KMS-11 (cell line): ENCODE measurements at regions not wholly inside any gene's neighbourhood (a gene's known extent, or its start where the extent isn't known, plus 50 kb on each side); places are given as distances from the start of the nearest gene placed in this dataset.

Source experiments
- H2AFZ ChIP-seq: fragments of 200-600 bp; sonication (generic); 2 replicates; pipeline ENCODE4 v1.6.1; 2016; ENCODE audit warnings: antibody characterized with exemption, mixed run types, low read depth
- H3K27ac ChIP-seq: fragments of 200-600 bp; sonication (generic); 2 replicates; pipeline ENCODE4 v1.6.1; 2016; ENCODE audit warnings: mild to moderate bottlenecking, mixed run types
- H3K27me3 ChIP-seq: fragments of 200-600 bp; sonication (generic); 2 replicates; pipeline ENCODE4 v1.6.1; 2017; ENCODE audit warnings: mild to moderate bottlenecking, low read depth, mixed run types, moderate library complexity; ENCODE audit not compliant: insufficient read depth
- H3K36me3 ChIP-seq: fragments of 200-600 bp; sonication (generic); 2 replicates; pipeline ENCODE4 v1.6.1; 2017; ENCODE audit warnings: mild to moderate bottlenecking, mixed run types; ENCODE audit not compliant: insufficient read depth
- H3K4me1 ChIP-seq: fragments of 200-600 bp; sonication (generic); 2 replicates; pipeline ENCODE4 v1.6.1; 2016; ENCODE audit warnings: mild to moderate bottlenecking, low read depth, mixed run types; ENCODE audit not compliant: poor library complexity, severe bottlenecking
- H3K4me2 ChIP-seq: fragments of 200-600 bp; sonication (generic); 2 replicates; pipeline ENCODE4 v1.7.0; 2016; ENCODE audit warnings: mild to moderate bottlenecking, mixed run types
- H3K4me3 ChIP-seq: fragments of 200-600 bp; sonication (generic); IDR thresholded peaks from 2 replicates; pipeline ENCODE4 v1.6.1; 2017; ENCODE audit warnings: low read depth, low read length, mixed read lengths; ENCODE audit not compliant: insufficient read depth
- H3K79me2 ChIP-seq: fragments of 200-600 bp; sonication (generic); 2 replicates; pipeline ENCODE4 v1.6.1; 2016; ENCODE audit warnings: low read depth, mixed run types; ENCODE audit not compliant: insufficient read depth
- H3K9ac ChIP-seq: fragments of 200-600 bp; sonication (generic); 2 replicates; pipeline ENCODE4 v1.6.1; 2016; ENCODE audit warnings: mild to moderate bottlenecking, mixed run types
- H4K20me1 ChIP-seq: fragments of 200-600 bp; sonication (generic); 2 replicates; pipeline ENCODE4 v1.6.1; 2016; ENCODE audit warnings: mild to moderate bottlenecking, mixed run types; ENCODE audit not compliant: insufficient read depth
- CTCF ChIP-seq: fragments of 200-600 bp; sonication (generic); conservative IDR thresholded peaks from 2 replicates; pipeline ENCODE4 v1.6.1; 2017; ENCODE audit warnings: low read depth, mild to moderate bottlenecking, antibody characterized with exemption, low read length, moderate library complexity, mixed read lengths

DNA sequence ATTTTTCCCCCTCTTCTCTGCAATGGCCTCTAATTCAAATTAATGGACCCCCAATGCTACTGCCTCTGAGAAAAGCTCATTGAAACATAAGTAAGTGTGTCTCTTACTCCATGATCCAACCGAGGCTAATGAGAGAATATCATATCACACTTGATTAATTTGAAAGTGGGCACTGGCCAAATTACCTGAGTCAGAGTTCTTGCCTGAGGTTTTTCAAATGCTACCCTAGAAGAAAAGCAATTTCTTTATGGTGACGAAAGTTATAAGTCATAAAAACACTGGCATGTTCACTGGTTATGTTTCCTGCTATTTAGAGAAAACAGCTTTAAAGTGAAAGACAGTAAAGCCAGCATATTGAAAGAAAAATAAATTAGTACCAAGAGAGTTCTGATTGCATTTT is 368.8 kb upstream of the TMPRSS15 start:
- Histone ChIP-seq H3K4me3 (no peak overlapping the region), H3K36me3 (no peaks in the 10 kb centered on the region), H3K4me1 (no peaks in the 10 kb centered on the region), H3K79me2 (no peaks in the 10 kb centered on the region), H4K20me1 (no peaks in the 10 kb centered on the region), H3K4me2 (no peak overlapping the region), H2AFZ (no peak overlapping the region), H3K27ac (no peak overlapping the region), H3K27me3 (no peaks in the 10 kb centered on the region), H3K9ac (no peak overlapping the region)
- no peak for TF ChIP-seq CTCF

DNA sequence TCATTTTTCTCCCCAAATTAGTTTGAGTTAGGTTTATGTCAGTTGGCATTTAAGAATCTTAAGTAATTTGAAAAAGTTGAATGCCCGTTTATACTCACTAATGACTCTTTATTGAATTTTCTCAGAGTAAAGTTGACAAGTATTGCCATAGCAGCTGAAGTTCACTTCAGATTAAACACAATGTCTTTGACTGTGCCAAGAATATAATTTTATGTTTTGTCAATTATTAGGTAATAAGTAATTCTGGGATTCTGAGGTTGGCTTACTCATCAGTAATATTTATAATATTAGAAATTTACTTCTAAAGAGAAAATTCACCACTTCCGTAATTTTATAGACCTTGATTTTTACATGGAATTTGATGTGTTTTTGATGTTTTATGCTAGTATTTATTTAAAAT is 369.3 kb upstream of the TMPRSS15 start:
- H3K36me3 ChIP-seq = no peaks in the 10 kb centered on the region
- TF ChIP-seq CTCF = no peak
- no peak overlapping the region for H3K4me2 ChIP-seq
- no peak overlapping the region for H3K9ac ChIP-seq
- no peaks in the 10 kb centered on the region for H4K20me1 ChIP-seq
- no peaks in the 10 kb centered on the region for H3K27me3 ChIP-seq
- no peaks in the 10 kb centered on the region for H3K4me1 ChIP-seq
- no peaks in the 10 kb centered on the region for H3K79me2 ChIP-seq
- no peak overlapping the region for H3K27ac ChIP-seq
- H3K4me3 ChIP-seq = no peak overlapping the region
- H2AFZ ChIP-seq = no peak overlapping the region

- Histone ChIP-seq H3K27me3 (no peaks in the 10 kb centered on the region), H4K20me1 (no peaks in the 10 kb centered on the region), H3K4me1 (no peaks in the 10 kb centered on the region), H3K4me2 (no peak overlapping the region), H3K4me3 (no peak overlapping the region), H2AFZ (no peak overlapping the region), H3K36me3 (no peaks in the 10 kb centered on the region), H3K79me2 (no peaks in the 10 kb centered on the region), H3K27ac (no peak overlapping the region), H3K9ac (no peak overlapping the region)
- no peak for TF ChIP-seq CTCF
Measured at GRCh38 chr21:18776936-18777335, 373.4 kb upstream of the TMPRSS15 start.

GRCh38 chr21:18782721-18783120 is 379.1 kb upstream of the TMPRSS15 start:
- no peaks in the 10 kb centered on the region for H4K20me1 ChIP-seq
- no peaks in the 10 kb centered on the region for H3K27me3 ChIP-seq
- no peak overlapping the region for H2AFZ ChIP-seq
- H3K79me2 ChIP-seq = no peaks in the 10 kb centered on the region
- no peak overlapping the region for H3K27ac ChIP-seq
- H3K4me2 ChIP-seq = no peak overlapping the region
- H3K36me3 ChIP-seq = no peaks in the 10 kb centered on the region
- TF ChIP-seq CTCF = no peak
- H3K4me1 ChIP-seq = no peaks in the 10 kb centered on the region
- no peak overlapping the region for H3K4me3 ChIP-seq
- no peak overlapping the region for H3K9ac ChIP-seq

- TF ChIP-seq CTCF = peak; percentile 24; the same call in 1 of the 2 replicates
- no peak overlapping the region for H2AFZ ChIP-seq
- H3K79me2 ChIP-seq = no peaks in the 10 kb centered on the region
- no peak overlapping the region for H3K27ac ChIP-seq
- no peak overlapping the region for H3K4me2 ChIP-seq
- no peak overlapping the region for H3K4me3 ChIP-seq
- no peaks in the 10 kb centered on the region for H3K36me3 ChIP-seq
- no peaks in the 10 kb centered on the region for H4K20me1 ChIP-seq
- H3K27me3 ChIP-seq = no peaks in the 10 kb centered on the region
- H3K4me1 ChIP-seq = peaks cover 8% of the 10 kb centered on the region
- no peak overlapping the region for H3K9ac ChIP-seq
Measured at GRCh38 chr21:18801468-18801867, 397.9 kb upstream of the TMPRSS15 start.
